PC-3 (cell line): ENCODE measurements at regions not wholly inside any gene's neighbourhood (a gene's known extent, or its start where the extent isn't known, plus 50 kb on each side); places are given as distances from the start of the nearest gene placed in this dataset.

Experiments
- ATAC-seq: fragments of 200-7000 bp; cut with Tn5 transposase; 2 replicates; pipeline ENCODE4 v1.9.1; 2020; ENCODE audit warnings: mild to moderate bottlenecking, moderate library complexity
- BruUV-seq: library from RNA; stranded (reverse); fragments of 400-500 nt; replicated peaks from 2 replicates; lab custom pipeline; 2021; lab: Mats Ljungman, UMichigan
- CTCF ChIA-PET: fragments of 300-600 bp; sonication (Branson Sonifier 250); formaldehyde crosslinking; loops from one replicate; lab custom pipeline; 2022; ENCODE audit warnings: antibody characterized with exemption; lab: Charles Lee
- POLR2A ChIA-PET: fragments of 300-600 bp; sonication (Branson Sonifier 250); formaldehyde crosslinking; loops from one replicate; lab custom pipeline; 2022; ENCODE audit warnings: antibody characterized with exemption; ENCODE audit not compliant: unreplicated experiment; lab: Charles Lee
- DNase-seq: peaks from one replicate; pipeline ENCODE4 v3.0.0-alpha.2; 2015
- H2AFZ ChIP-seq: fragments of 300-600 bp; sonication (generic); 2 replicates; pipeline ENCODE4 v1.6.0; 2016; ENCODE audit warnings: antibody characterized with exemption, low read length
- H3F3A ChIP-seq: fragments of 300-600 bp; sonication (generic); one replicate; pipeline ENCODE4 v1.6.0; 2017; ENCODE audit warnings: antibody characterized with exemption, low read length, control low read depth, mild to moderate bottlenecking; ENCODE audit not compliant: unreplicated experiment
- H3K27ac ChIP-seq: fragments of 300-600 bp; sonication (generic); 2 replicates; pipeline ENCODE4 v1.5.1; 2016; ENCODE audit warnings: mild to moderate bottlenecking, low read length
- H3K27me3 ChIP-seq: fragments of 300-600 bp; sonication (generic); 2 replicates; pipeline ENCODE4 v1.6.1; 2016; ENCODE audit warnings: low read length, mixed read lengths
- H3K36me3 ChIP-seq: fragments of 300-600 bp; sonication (generic); 2 replicates; pipeline ENCODE4 v1.6.1; 2016; ENCODE audit warnings: low read depth, mixed run types, low read length, mixed read lengths
- H3K4me1 ChIP-seq: fragments of 300-600 bp; sonication (generic); 2 replicates; pipeline ENCODE4 v1.5.1; 2016; ENCODE audit warnings: low read length; ENCODE audit not compliant: insufficient read depth
- H3K4me2 ChIP-seq: fragments of 300-600 bp; sonication (generic); 2 replicates; pipeline ENCODE4 v1.6.0; 2016; ENCODE audit warnings: low read length
- H3K4me3 ChIP-seq: fragments of 300-600 bp; sonication (generic); 2 replicates; pipeline ENCODE4 v1.5.1; 2016; ENCODE audit warnings: mild to moderate bottlenecking, low read length, mixed read lengths
- H3K79me2 ChIP-seq: fragments of 300-600 bp; sonication (generic); 2 replicates; pipeline ENCODE4 v1.6.1; 2017; ENCODE audit warnings: low read length, mixed read lengths
- H3K9ac ChIP-seq: fragments of 300-600 bp; sonication (generic); 2 replicates; pipeline ENCODE4 v1.6.0; 2016; ENCODE audit warnings: mild to moderate bottlenecking, low read length
- H3K9me2 ChIP-seq: fragments of 300-600 bp; sonication (generic); replicated peaks from 2 replicates; pipeline ENCODE4 v1.6.1; 2016; ENCODE audit warnings: mixed run types, low read length, mixed read lengths
- H3K9me3 ChIP-seq: fragments of 300-600 bp; sonication (generic); 2 replicates; pipeline ENCODE4 v1.6.1; 2016; ENCODE audit warnings: low read length, mixed read lengths
- H4K20me1 ChIP-seq: fragments of 300-600 bp; sonication (generic); 2 replicates; pipeline ENCODE4 v1.6.1; 2016; ENCODE audit warnings: low read length, mixed read lengths
- CTCF ChIP-seq: fragments of 300-600 bp; sonication (generic); conservative IDR thresholded peaks from 2 replicates; pipeline ENCODE4 v1.5.1; 2017; ENCODE audit warnings: antibody characterized with exemption, low read depth, mild to moderate bottlenecking, low read length
- EZH2 ChIP-seq: fragments of 300-600 bp; sonication (generic); IDR thresholded peaks from one replicate; pipeline ENCODE4 v1.6.1; 2017; ENCODE audit warnings: antibody characterized with exemption, mild to moderate bottlenecking, low read length; ENCODE audit not compliant: unreplicated experiment
- EZH2phosphoT487 ChIP-seq: fragments of 300-600 bp; sonication (generic); IDR thresholded peaks from 2 replicates; pipeline ENCODE4 v1.6.1; 2018; ENCODE audit warnings: mild to moderate bottlenecking, antibody characterized with exemption, low read length, borderline replicate concordance
- intact Hi-C: fragments of 100-400 bp; cut with micrococcal nuclease; formaldehyde crosslinking; loops from 2 replicates; pipeline ENCODE4 v1.9.0; 2023

GRCh38 chr2:207352978-207353671 is 176.6 kb upstream of the CREB1 start:
- Histone ChIP-seq H3K79me2 (no peaks in the 10 kb centered on the region), H3K27me3 (no peaks in the 10 kb centered on the region), H3K9me3 (no peaks in the 10 kb centered on the region), H4K20me1 (no peaks in the 10 kb centered on the region), H3F3A (no peaks in the 10 kb centered on the region), H3K4me2 (no peak overlapping the region), H3K4me3 (no peak overlapping the region), H3K9ac (no peak overlapping the region), H3K9me2 (no peaks in the 10 kb centered on the region), H3K27ac (no peak overlapping the region), H3K36me3 (no peaks in the 10 kb centered on the region), H2AFZ (no peak overlapping the region), H3K4me1 (no peaks in the 10 kb centered on the region)
- ChIA-PET POLR2A (interaction anchor here (0.6 kb wide), 1 partner anchor 139 kb away, joined by 3 read pairs; no protein-coding TSS in a partner anchor), CTCF (no interaction called here)
- TF ChIP-seq EZH2, result no peak
- TF ChIP-seq CTCF, result peak; percentile 14; the same call in 1 of the 2 replicates
- BruUV-seq, result no TSS peak
- ATAC-seq (no peak), DNase-seq (no peak)
- intact Hi-C loops, result no loop called here

GRCh38 chr2:207353836-207354235 is 175.9 kb upstream of the CREB1 start:
- intact Hi-C loops, result no loop called here
- H3K4me2 ChIP-seq, result no peak overlapping the region

More at GRCh38 chr2:207353836-207354235, 175.9 kb upstream of the CREB1 start:
- Histone ChIP-seq H3K9ac (no peak overlapping the region), H3K4me1 (no peaks in the 10 kb centered on the region), H3K36me3 (no peaks in the 10 kb centered on the region), H2AFZ (no peak overlapping the region), H3K9me3 (no peaks in the 10 kb centered on the region), H3K9me2 (no peaks in the 10 kb centered on the region), H3K79me2 (no peaks in the 10 kb centered on the region), H3K27ac (no peak overlapping the region), H3F3A (no peaks in the 10 kb centered on the region), H4K20me1 (no peaks in the 10 kb centered on the region), H3K27me3 (no peaks in the 10 kb centered on the region), H3K4me3 (no peak overlapping the region)
- POLR2A ChIA-PET, result interaction anchor here (0.6 kb wide), 1 partner anchor 138 kb away, joined by 3 read pairs; no protein-coding TSS in a partner anchor
- TF ChIP-seq EZH2 (no peak), CTCF (no peak), EZH2phosphoT487 (no peak)
- CTCF ChIA-PET, result no interaction called here
- no TSS peak for BruUV-seq
- DNase-seq (no peak), ATAC-seq (no peak)
